Inflammatory macrophage treated with lipopolysaccharide for 1 hour (primary cell): ENCODE measurements at regions not wholly inside any gene's neighbourhood (a gene's known extent, or its start where the extent isn't known, plus 50 kb on each side); places are given as distances from the start of the nearest gene placed in this dataset.

Experiments
- DNase-seq, 2 donors: peaks; one replicate each; pipeline ENCODE4 v3.0.0-alpha.2; 2020 to 2022

DNA sequence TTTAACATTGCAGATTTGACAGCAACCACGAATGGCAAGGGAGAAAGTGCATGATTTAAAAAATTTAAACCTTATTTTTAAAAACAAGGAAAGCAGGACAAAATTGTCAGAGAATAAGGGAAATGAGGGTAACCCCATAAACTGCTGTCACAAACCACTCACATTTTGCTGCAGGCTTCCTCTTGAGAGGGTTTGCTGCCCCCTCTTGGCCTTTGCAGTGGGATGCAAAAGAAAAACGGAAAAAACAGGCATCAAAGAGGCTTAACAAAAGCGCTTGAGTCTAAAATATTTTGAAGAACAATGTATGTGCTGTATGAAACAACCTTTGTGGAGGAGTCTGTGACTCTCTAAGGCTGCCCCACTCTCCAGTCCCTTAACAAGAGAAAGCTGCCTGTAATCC lies 91.6 kb downstream of the TMX3 start:
- peak; percentile 2 to 39 for DNase-seq

DNA sequence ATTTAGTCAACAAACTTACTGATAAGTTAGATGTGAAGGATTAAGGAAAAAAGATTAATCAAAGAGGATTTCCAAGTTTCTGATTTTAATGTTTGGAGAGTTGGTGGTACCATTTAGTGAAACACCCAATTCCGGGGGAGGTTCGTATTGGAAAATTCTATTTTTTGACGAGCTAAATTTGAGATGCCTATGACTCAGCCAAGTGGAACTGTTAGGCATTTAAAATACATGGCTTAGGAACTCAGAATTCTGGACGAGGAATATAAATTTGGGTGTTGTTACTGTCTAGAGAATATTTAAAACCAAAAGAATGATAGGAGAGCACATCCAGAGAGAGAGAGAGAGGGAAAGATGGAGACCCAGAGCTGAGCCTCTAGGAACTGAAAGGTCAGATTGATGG lies 103.6 kb downstream of the TMX3 start:
- no peak for DNase-seq

DNA sequence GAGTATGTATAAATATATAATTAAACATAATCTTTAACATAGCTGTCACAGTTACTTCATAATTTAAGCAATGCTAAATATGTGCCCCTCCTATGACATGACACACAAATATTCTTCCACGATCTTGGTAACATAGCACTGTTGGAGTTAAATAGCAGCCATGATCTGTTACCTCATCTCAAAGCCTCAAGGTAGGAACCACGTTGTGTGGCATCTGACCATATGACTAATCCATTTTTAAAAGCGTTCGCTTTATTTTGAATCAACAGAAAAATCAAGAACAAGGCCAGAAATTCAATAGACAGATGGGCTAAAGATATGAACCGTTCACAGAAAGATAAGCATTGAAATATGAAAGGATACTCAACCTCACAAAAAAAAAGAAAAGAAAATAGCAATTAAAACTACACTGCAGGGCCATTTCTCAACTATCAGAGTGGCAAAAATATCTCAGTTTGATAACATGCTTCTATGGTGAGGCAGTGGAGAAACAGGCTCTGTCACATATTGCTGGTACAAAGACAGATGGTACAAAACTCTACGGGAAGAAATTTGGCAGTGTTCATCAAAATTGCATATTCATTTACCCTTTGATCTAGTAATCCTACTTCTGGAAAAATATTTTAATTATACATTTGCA lies 105.9 kb downstream of the TMX3 start:
- no peak for DNase-seq

DNA sequence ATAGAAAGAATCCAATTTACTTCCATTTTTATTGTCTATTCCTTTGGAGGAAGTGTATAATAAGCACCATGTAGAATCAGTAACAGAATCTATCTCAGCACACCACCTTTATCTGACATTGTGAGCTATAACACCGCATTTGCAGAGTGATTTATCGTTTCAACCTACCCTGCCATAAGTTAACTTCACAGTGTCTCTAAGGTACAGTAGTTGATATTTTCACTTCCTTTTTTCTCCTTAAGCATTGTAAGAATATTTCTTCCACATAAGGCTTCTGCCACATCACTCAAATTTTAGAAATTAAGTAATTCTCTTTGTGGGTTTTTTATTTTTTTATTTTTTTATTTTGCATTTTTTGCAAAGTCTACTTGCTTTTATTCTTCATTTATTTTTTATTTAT lies 107.1 kb downstream of the TMX3 start:
- no peak for DNase-seq

DNA sequence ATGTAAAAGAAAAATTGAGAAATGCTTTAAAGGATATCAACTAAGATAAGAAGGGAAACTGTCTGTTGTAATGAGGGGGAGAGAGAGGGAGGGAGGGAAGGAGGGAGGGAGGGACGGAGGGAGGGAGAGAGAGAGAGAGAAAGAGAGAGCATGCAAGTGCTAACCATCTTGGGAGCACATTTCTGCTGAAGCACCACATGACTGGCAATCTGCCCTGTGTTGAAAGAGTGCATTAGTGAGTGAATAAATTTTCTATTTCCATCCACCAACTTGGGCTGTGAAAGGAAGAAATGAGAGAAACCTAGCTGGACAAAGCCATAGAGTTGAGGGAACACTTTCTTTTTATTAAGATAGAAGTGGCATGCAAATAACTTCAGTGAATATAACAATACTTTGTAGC lies 110.7 kb downstream of the TMX3 start:
- no peak for DNase-seq

DNA sequence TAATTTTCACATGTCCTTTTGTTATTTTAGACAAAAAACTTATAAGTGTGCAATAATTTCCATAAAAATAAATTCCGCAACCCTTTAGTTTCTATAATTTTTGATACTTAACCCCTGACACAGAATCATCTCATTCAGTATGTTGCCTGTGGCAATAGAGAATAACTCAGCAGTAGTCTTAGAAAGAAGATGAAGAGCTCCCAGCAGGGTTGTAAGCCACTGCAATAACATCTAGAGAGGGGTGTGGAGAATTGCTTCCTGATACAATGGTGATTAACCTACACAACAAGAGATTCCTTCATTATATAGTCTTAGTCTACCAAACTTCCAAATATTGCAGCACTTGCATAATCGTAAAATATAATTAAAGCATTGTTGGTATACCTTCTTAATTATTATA lies 118.9 kb downstream of the TMX3 start:
- DNase-seq: no peak

DNA sequence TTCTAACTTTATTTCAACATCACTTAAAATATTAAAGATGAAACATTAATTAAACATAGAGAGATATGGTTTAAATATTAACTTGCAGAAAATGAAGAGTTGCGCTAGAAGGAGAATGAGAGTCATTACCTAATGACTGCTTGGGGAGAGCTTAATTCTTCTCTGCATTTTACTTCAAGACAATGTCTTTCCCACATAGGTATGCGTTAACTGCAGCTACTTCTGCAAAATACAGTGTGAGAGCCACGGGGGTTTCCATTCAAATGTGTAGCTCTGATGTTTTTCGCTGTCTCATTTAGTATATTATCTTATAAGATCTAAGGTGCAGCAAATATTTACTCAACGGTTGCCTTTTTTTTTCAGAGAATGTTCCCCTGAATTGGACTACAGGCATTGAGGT lies 126.7 kb downstream of the TMX3 start:
- no peak for DNase-seq

DNA sequence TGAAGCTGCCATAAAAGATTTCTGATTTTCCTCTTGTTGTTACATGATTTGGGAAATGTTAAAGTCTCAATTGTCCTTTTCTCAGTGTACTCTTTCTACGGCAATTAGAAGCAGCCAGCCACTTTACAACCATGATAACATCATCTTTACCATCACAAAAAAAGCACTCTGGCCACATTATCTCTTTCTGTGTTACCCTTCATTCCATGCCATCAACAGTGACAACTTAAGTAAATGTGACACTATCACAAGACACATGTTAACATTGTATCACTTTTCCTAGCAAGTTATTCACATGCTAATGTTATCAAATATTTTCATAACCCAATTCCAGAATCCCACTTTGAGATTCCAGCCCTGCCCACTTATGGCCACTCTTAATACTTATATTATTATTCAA lies 131.2 kb downstream of the TMX3 start:
- no peak for DNase-seq

DNA sequence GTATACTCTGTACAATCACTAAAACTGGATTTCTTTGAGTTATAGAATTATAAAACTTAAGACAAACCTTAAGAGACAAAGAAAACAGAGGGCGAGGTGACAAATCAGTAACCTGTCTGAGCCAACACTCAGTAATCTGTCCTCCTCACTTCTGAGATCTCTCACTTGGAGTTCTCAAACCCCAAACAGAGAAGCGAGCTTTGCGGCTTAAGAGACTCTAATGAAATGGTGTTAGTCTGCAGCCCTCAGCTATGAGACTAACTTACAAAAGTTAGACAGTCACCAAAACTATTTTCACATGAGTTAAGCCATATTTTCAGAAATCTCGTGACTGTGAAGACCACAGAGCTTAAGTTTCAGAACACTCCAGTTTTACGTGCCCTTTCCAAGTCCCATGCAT lies 140.6 kb downstream of the TMX3 start:
- no peak for DNase-seq

DNA sequence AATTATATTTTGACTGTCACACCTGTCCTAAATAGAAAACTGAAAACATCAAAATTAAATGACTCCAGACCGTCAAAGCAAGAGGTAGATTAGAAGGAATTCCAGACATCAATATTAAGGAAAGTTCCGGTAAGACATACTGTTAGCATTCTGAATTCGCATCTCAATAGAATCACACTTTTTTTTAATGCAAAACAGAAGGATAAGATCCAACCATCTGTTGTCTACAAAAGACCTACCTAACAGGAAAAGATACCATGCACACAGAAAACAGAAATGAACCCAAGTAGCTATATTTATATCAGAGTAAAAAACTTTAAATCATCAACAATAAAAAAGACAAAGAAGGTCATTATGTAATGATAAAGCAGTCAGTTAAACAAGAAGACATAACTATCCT lies 145.0 kb downstream of the TMX3 start:
- no peak for DNase-seq

DNA sequence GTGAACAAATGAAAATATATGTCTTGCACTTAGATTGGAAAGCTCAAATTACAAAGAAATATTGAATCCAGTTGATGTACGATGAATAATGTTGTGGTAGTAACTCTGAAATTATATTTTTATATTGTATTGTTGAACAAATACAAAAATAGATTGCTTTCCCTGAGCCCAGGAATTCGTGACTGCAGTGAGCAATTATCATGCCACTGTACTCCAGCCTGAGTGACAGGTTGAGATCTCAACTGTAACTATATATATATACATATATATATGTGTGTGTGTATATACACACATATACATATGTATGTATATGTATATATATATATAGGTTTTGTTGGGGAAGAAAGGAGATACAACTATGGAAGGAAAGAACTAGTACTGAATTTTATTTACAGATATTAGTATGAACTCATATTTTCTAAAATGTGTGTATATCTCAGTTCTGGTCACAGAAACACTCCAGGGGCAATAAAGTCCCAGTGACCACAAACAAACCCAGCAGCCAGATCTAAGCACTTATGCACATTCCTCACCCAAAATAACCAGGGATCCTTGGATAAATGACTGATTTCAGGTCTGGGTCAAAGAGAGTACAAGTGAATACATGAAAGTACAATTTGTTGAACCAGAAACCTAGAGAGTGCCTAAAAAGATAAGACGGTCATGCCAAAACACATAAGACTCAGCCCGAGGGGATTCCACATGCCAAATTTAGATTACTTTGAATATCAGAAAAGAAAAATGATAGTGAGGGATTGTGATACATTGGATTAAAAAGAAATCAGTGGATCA lies 146.3 kb downstream of the TMX3 start:
- no peak for DNase-seq

DNA sequence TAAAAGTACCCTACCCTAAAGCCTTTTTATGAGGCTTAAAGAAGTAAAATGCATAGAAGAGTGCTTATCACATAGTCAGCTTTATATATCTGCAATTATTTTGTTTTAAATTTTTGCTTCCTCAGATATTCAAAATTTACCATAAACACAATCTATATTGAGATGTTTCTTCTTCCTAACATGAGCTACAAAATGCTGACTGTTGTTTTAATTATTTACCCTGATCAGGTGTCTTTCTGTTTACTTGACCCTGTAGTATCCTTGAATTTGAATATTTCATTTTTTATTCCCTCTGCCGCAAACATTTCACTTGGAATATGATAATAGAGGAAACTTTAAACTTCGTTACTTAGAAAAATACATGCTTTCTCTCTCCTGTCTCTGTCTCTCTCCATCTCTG lies 147.9 kb downstream of the TMX3 start:
- no peak for DNase-seq

DNA sequence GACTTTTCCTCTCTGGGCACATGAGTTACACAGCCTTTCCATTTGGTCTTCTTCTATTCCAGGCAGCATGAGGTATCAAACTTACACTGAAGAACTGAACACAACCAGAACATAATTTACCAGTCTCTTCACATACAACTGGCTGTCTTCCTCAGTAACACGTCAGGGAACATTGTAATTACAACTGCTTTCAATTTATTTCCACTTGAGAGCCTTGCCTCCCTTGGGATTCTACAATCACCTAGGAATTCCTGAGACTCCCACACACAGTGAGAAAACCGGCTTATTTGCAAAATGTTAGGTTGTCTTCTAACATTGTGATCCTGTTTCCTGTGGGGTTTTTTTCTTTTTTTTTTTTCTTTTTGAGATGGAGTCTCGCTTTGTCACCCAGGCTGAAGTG lies 149.9 kb downstream of the TMX3 start:
- DNase-seq: no peak

DNA sequence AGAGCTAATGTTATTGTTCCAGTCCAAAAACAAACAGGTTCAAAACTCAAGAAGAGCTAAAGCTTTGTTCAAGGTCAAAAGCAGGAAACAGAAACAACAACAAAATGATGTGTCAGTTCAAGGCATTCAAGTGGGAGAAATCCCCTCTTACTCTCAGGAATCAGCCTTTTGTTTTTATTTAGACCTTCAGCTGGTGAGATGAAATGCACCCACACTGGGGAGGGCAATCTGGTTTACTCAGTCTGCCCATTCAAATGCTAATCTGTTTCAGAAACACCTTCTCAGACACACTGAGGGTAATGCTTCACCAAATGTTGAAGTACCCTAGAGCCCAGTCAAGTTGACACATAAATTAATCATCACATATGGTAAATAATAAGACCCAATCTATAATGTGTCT lies 150.6 kb downstream of the TMX3 start:
- DNase-seq: no peak

DNA sequence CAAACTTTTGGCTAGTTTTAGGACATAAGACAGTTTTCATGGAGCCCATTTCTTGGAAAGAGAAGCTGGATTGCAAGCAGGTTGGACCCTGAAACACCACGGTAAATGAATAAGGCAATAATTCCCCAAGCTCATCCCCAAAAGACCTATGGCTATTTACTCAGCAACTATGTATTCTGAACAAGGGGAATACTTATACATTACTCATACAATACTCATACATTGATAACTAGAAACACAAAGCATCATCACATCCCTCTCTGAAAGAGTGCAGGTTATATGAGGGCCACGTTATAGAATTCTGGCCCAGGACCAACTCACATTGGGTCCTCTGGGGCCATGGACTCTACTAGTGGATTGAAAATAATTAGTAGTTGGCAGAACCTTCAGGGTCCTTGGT lies 154.8 kb downstream of the TMX3 start:
- DNase-seq: no peak

DNA sequence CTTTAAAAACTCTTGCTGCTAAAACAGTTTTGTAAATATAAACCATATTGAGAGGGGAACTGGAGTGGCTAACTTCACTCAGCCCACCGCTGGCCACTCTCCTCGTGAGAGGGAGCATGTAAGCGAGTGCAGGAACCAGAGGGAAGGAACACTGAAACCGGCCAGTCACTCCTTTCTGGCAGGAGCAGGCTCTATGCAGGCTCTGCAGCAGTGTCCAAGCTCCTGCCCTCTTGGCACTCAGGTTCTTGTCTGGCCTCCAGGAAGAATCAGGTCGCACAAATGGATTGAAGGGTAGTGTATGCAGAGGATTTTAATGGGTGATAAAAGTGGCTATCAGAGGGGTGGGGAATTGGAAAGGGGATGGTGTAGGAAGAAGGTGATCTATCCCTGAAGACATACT lies 157.7 kb downstream of the TMX3 start:
- DNase-seq: no peak

DNA sequence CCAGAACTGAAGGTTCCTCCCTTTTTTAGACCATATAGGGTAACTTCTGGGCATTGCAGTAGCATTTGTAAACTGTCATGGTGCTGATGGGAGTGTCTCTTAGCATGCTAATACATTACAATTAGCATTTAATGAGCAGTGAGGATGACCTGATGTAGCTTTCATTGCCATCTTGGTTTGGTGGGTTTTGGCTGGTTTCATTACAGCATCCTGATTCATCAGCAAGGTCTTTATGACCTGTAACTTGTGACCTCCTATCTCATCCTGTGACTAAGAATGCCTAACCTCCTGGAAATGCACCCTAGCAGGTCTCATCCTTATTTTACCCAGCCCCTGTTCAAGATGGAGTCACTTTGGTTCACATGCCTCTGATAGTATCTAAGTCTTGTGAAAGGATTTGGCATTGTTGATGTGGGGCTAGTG lies 159.0 kb downstream of the TMX3 start:
- no peak for DNase-seq

DNA sequence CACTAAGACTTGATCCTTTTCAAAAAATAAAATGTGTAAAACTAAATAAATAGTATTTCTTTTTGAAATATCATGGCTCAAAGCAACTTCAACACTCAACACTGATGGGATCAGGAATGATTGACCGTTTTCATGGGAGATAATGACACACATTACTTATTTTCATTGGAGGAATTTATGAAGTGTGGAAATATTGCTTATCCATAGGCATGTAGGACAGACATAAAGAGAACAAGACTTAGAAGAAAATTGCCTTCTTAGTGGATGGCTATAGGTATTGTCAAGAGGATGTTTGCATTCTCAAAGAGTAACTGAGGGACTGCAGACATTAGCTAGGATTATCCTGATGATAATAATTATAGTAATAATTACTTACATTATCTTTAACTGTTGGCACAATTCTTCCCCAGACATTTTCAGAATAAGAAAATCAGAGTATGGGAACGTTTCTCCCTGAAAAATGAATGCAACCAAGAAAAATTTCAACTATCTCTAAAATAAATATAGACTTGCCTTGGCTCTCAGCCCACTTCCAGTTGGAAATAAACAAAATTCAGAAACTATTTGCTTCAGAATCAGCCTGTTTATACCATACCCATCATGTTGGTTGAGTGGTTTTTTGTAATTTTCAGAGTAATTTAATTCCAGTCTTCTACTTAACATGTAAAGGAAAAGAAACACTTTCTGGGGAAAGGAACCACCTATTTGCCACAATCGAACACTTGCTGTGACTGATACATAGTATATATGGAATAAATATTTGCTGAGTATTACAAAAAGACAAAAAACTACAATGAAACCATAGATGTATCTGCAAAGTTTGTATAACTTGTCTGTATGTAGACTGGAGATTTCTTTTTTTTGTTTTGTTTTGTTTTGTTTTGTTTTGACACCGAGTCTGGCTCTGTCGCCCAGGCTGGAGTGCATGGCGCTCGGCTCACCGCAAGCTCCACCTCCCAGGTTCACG lies 165.7 kb downstream of the TMX3 start:
- no peak for DNase-seq

DNA sequence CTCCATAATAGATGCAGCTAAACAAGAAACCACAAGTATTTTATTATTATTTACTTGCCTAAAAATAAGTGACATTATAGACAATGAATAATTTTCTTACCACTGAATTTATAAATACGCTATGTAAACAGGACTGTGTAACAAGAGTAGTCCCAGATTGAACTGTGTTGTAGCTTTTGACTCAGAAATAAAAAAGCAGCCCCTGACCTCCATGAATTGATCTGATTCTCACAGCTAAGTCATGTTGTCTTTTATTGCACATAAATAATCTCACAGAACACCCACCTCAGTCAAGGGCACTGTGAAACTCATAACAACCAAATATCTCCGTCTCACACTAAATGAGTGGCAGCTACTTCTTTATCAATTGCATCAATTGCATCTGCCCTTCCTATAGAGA lies 171.6 kb downstream of the TMX3 start:
- DNase-seq: no peak

DNA sequence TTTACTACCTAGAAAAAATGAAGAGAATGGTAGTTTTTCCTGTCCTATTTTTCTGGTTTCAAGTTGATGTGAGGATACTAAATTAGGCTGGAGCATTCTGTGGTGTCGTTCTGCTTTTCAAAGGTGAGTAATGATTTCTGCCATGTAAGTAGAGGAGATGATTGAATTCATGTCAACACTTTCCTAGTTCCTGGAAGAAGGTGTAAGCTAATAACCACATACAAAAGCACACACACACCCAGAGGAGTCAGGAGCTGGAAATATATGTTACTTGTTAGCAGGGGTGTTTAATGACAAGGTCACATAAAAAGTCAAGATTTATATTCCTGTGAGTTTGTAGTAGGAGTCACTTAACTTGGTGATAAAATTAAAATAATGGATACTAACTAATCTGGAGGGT lies 172.1 kb downstream of the TMX3 start:
- no peak for DNase-seq

DNA sequence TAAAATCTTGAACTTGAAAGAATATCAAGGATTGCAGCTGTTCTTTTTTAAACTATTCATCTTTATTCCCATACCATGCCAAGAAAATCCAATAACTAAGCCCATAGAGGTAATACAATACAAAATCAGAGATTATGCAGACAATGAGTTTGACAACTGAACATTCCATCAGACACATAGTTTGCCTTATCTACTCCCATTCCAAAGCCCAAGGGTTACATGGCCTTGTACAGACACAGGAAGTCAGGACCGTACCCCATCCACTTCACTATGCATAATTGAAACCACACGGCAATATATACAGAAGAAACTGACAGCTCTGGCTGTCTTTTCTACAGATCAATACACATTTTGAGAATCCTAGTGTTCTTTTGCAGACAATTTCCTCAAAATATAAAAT lies 181.3 kb downstream of the TMX3 start:
- no peak for DNase-seq

DNA sequence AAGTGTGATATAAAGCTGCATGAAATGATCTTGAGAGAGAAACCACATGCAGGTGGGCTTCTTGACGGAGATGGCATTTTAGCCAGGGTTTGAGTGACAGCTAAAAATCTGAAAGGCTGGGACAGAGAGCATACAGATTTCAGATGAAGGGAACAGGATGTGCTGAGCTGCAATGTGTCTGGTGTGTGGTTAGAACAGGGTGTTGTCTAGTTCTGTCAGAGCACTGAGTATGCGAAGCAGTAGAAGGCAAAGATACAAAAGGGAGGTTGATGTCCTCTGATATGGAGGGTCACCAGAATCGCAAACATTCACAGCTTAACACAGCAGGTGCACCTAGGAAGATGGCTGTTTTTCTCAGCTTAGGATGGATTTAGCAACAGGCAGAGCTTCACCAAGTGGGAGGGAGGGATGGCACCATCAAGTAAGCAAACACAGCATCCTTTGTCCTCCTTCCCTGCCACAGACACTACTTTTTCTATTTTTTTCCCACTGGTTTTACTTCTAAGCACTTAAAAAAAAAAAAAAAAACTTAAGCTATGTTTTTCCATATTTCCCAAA lies 182.5 kb downstream of the TMX3 start:
- DNase-seq: no peak

DNA sequence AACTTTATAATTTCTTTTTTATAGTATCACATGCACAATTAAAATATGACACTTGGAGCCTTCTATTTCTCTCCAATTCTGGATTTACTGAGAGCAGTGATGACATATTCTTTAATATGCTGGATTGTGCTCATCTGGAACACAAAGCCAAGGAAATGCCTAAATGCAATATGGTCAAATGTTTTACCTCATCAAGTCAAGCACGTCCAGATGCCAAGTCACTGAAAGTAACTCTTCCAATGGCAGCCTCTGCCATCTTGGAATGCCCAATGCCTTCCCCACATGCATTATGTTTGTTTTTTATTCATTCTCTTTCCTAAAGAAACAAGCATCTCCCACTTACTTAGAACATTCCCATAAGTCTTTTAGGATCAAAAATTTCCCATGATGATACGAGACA lies 189.8 kb downstream of the TMX3 start:
- DNase-seq: no peak
